K562 (cell line): ENCODE measurements at regions not wholly inside any gene's neighbourhood (a gene's known extent, or its start where the extent isn't known, plus 50 kb on each side); places are given as distances from the start of the nearest gene placed in this dataset.

Experiments
- ATAC-seq: fragments of 200-7000 bp; cut with Tn5 transposase; 3 replicates; pipeline ENCODE4 v1.9.1; 2020; ENCODE audit warnings: moderate library complexity
- BruUV-seq: library from RNA; stranded (reverse); fragments of 400-500 nt; replicated peaks from 2 replicates; lab custom pipeline; 2021; lab: Mats Ljungman, UMichigan
- CTCF ChIA-PET: fragments of 300-600 bp; formaldehyde crosslinking; extraction: SDS; loops from one replicate; lab custom pipeline; 2021; ENCODE audit warnings: low intra/inter-chr PET ratio; lab: Yijun Ruan, JAX
- POLR2A ChIA-PET: fragments of 300-600, 350-650 bp; sonication (Branson Sonifier 250); formaldehyde crosslinking; extraction: SDS; loops from one replicate; lab custom pipeline; 2021; ENCODE audit warnings: antibody characterized with exemption, inconsistent platforms; lab: Yijun Ruan, JAX
- DNase-seq, 4 experiments: peaks; one replicate each; pipeline versions ENCODE4 v3.0.0 to v3.0.0-alpha.2; 2011 to 2018; ENCODE audit warnings: low spot score in 3 of 4, mixed read lengths in 3 of 4; ENCODE audit errors: extremely low read depth in 1 of 4
- FAIRE-seq: peaks from 2 replicates; lab custom pipeline; 2011; peaks lifted over from hg19 to GRCh38; lab: Jason Lieb, UNC
- H2AFZ ChIP-seq: 2 replicates; pipeline ENCODE4 v1.6.0; 2011; ENCODE audit warnings: low read depth, low read length, control low read depth, inconsistent platforms
- H3K27ac ChIP-seq: fragments of 200-600 bp; 3 replicates; pipeline ENCODE4 v1.8.0; 2011; ENCODE audit warnings: low read depth, mild to moderate bottlenecking, control low read depth, inconsistent platforms, low read length, moderate library complexity, mixed read lengths; ENCODE audit errors: extremely low read depth
- H3K27me3 ChIP-seq, 2 experiments: fragments of 300-600 bp in 1 of 2; 2 replicates in 1 of 2; 3 replicates in 1 of 2; pipeline versions ENCODE4 v1.6.0 to v1.8.0; 2011; ENCODE audit warnings: inconsistent platforms in 2 of 2, low read length in 2 of 2, mild to moderate bottlenecking in 1 of 2, mixed read lengths in 1 of 2, moderate library complexity in 1 of 2; ENCODE audit not compliant: control insufficient read depth in 2 of 2, insufficient read depth in 2 of 2
- H3K36me3 ChIP-seq: fragments of 300-600 bp; 3 replicates; pipeline ENCODE4 v1.8.0; 2011; ENCODE audit warnings: mild to moderate bottlenecking, low read length, inconsistent platforms; ENCODE audit not compliant: control insufficient read depth, insufficient read depth
- H3K4me1 ChIP-seq, 2 experiments: fragments of 200-600 bp in 1 of 2; replicated peaks in 1 of 2; 2 replicates in 1 of 2; 3 replicates in 1 of 2; pipeline versions ENCODE4 v1.5.1 to v1.8.0; 2011; ENCODE audit warnings: inconsistent platforms in 2 of 2, low read length in 2 of 2, mild to moderate bottlenecking in 1 of 2, mixed read lengths in 1 of 2, moderate library complexity in 1 of 2; ENCODE audit not compliant: control insufficient read depth in 2 of 2, insufficient read depth in 2 of 2
- H3K4me2 ChIP-seq: 2 replicates; pipeline ENCODE4 v1.6.1; 2011; ENCODE audit warnings: low read length, control low read depth, inconsistent platforms, mixed read lengths; ENCODE audit not compliant: insufficient read depth
- H3K4me3 ChIP-seq: fragments of 200-600 bp; sonication (generic), shearing (Covaris generic); 2 replicates; pipeline ENCODE4 v1.5.1; 2016; ENCODE audit warnings: control low read depth, inconsistent platforms
- H3K79me2 ChIP-seq: fragments of 200-600 bp; 3 replicates; pipeline ENCODE4 v1.8.0; 2011; ENCODE audit warnings: low read length, inconsistent platforms; ENCODE audit not compliant: control insufficient read depth, insufficient read depth
- H3K9ac ChIP-seq, 2 experiments: 2 replicates each; pipeline versions ENCODE4 v1.6.0 to v1.6.1; 2011; ENCODE audit warnings: low read depth in 2 of 2, low read length in 2 of 2, control low read depth in 1 of 2, inconsistent platforms in 1 of 2, mild to moderate bottlenecking in 1 of 2, mixed read lengths in 1 of 2; ENCODE audit not compliant: insufficient read depth in 1 of 2
- H3K9me1 ChIP-seq: one replicate; pipeline ENCODE4 v1.6.0; 2011; ENCODE audit warnings: inconsistent platforms, mild to moderate bottlenecking, low read length, moderate library complexity; ENCODE audit not compliant: control insufficient read depth, insufficient read depth
- H3K9me3 ChIP-seq: replicated peaks from 2 replicates; pipeline ENCODE4 v1.5.1; 2011; ENCODE audit warnings: low read depth, low read length, inconsistent platforms; ENCODE audit not compliant: control insufficient read depth, insufficient read depth
- H4K20me1 ChIP-seq: replicated peaks from 2 replicates; pipeline ENCODE4 v1.6.1; 2011; ENCODE audit warnings: low read length, inconsistent platforms, mixed read lengths; ENCODE audit not compliant: control insufficient read depth, insufficient read depth
- ARID4B ChIP-seq: sonication (generic); formaldehyde crosslinking; IDR thresholded peaks from 2 replicates; pipeline ENCODE4 v1.8.0; 2022; ENCODE audit warnings: mild to moderate bottlenecking, missing genetic modification reagents
- ATF4 ChIP-seq: fragments of 450-650 bp; formaldehyde crosslinking; IDR thresholded peaks from 2 replicates; pipeline ENCODE4 v1.4.0; 2022; ENCODE audit warnings: mild to moderate bottlenecking, moderate library complexity
- CBX1 ChIP-seq: sonication (generic); IDR thresholded peaks from 2 replicates; pipeline ENCODE4 v1.6.1; 2016; ENCODE audit warnings: antibody characterized with exemption, low read depth, mild to moderate bottlenecking
- CC2D1A ChIP-seq: fragments of 450-650 bp; IDR thresholded peaks from 2 replicates; pipeline ENCODE4 v1.6.1; 2017; ENCODE audit warnings: mild to moderate bottlenecking
- ETV5 ChIP-seq: sonication (generic); formaldehyde crosslinking; IDR thresholded peaks from 2 replicates; pipeline ENCODE4 v1.4.0; 2020; ENCODE audit warnings: low read depth, mild to moderate bottlenecking, missing genetic modification reagents
- GATAD2A ChIP-seq: fragments of 450-650 bp; IDR thresholded peaks from 2 replicates; pipeline ENCODE4 v1.6.1; 2017
- KDM5B ChIP-seq: fragments of 200-600 bp; sonication (generic); IDR thresholded peaks from 2 replicates; pipeline ENCODE4 v1.6.1; 2012; ENCODE audit warnings: low read depth, mild to moderate bottlenecking, moderate library complexity, low read length, control low read depth, inconsistent platforms; ENCODE audit not compliant: insufficient replicate concordance
- KLF10 ChIP-seq: fragments of 250-450 bp; sonication (Bioruptor Pico); IDR thresholded peaks from 2 replicates; pipeline ENCODE4 v1.6.1; 2021; ENCODE audit warnings: matching md5 sums
- TFE3 ChIP-seq: fragments of 450-650 bp; formaldehyde crosslinking; IDR thresholded peaks from 2 replicates; pipeline ENCODE4 v1.4.0; 2020; ENCODE audit warnings: mild to moderate bottlenecking, mixed read lengths
- ZNF197 ChIP-seq: fragments of 200-800 bp; sonication (Bioruptor generic); IDR thresholded peaks from 2 replicates; pipeline ENCODE4 v1.6.1; 2016; ENCODE audit warnings: low read depth, missing genetic modification characterization, missing compliant biosample characterization
- ZNF639 ChIP-seq, 2 experiments: fragments of 200-800 bp in 1 of 2; sonication (Bioruptor generic) in 1 of 2; sonication (generic) in 1 of 2; formaldehyde crosslinking in 1 of 2; IDR thresholded peaks in 1 of 2; conservative IDR thresholded peaks in 1 of 2; 2 replicates each; pipeline versions ENCODE4 v1.5.0 to v1.6.1; 2016 to 2020; ENCODE audit warnings: missing compliant biosample characterization in 1 of 2, missing genetic modification characterization in 1 of 2, missing genetic modification reagents in 1 of 2
- ZNF668 ChIP-seq: fragments of 250-450 bp; sonication (Bioruptor Pico); IDR thresholded peaks from 2 replicates; pipeline ENCODE4 v1.8.0; 2022; ENCODE audit warnings: mild to moderate bottlenecking, inconsistent platforms
- WGBS: fragments of 100-300 bp; shearing (Covaris generic); methylation state at CpG from one replicate; pipeline ENCODE4 v1.1.6; 2016; ENCODE audit warnings: low coverage, mixed read lengths; ENCODE audit not compliant: insufficient coverage; ENCODE audit errors: missing lambda C conversion rate; 5-methylcytosine and 5-hydroxymethylcytosine counted together
- in situ Hi-C: fragments of 300-500 bp; cut with MboI; formaldehyde crosslinking; loops from 4 replicates; pipeline ENCODE4 v1.15.0; 2018; ENCODE audit warnings: inconsistent platforms, mixed read lengths
- intact Hi-C: fragments of 100-400 bp; cut with micrococcal nuclease; formaldehyde crosslinking; loops from 2 replicates; pipeline ENCODE4 v1.14.2; 2022

- TF ChIP-seq ARID4B, result no peak
Measured at GRCh38 chr2:30331869-30332268, 100.5 kb downstream of the LBH start (continued).

GRCh38 chr2:30332791-30333453 lies 101.6 kb downstream of the LBH start:
- CTCF ChIA-PET, result no interaction called here
- WGBS, result 15% methylated on average over 4 of the region's 4 CpGs
- Histone ChIP-seq H3K4me3 (no peak overlapping the region), H3K9me1 (no peaks in the 10 kb centered on the region), H3K9ac (no peak overlapping the region), H4K20me1 (no peaks in the 10 kb centered on the region), H3K36me3 (no peaks in the 10 kb centered on the region), H3K4me2 (no peak overlapping the region), H3K79me2 (no peaks in the 10 kb centered on the region), H3K27ac (no peak overlapping the region), H3K9me3 (0 out of 2 replicates have a peak, but pooled peaks cover 5% of the 10 kb centered on the region), H2AFZ (0 out of 2 replicates have a peak overlapping the region, but pooled peaks have one; percentile 15), H3K27me3 (peaks cover 3 to 22% of the 10 kb centered on the region in 2 experiments; a peak in 3 of 5 replicates), H3K4me1 (peaks cover 0 to 3% of the 10 kb centered on the region in 2 experiments; a peak in 2 of 5 replicates)
- POLR2A ChIA-PET, result interaction anchor here (0.6 to 0.7 kb wide), 2 partner anchors 11 to 66 kb away, joined by 3 to 4 read pairs; no protein-coding TSS in a partner anchor
- ATAC-seq, result no peak
- in situ Hi-C loops (no loop called here), intact Hi-C loops (no loop called here)
- no peak for DNase-seq
- FAIRE-seq, result no peak
- BruUV-seq, result no TSS peak
- no peak for TF ChIP-seq KLF10 (CRISPR knock-in tag)
- no peak for TF ChIP-seq GATAD2A
- no peak for TF ChIP-seq ZNF197 (CRISPR knock-in tag)
- no peak for TF ChIP-seq CBX1
- no peak for TF ChIP-seq TFE3
- no peak for TF ChIP-seq ETV5 (CRISPR knock-in tag)
- no peak for TF ChIP-seq ATF4 (CRISPR knock-in tag)
- no peak for TF ChIP-seq ZNF668
- TF ChIP-seq CC2D1A, result no peak
- no peak for TF ChIP-seq ZNF639 (CRISPR knock-in tag; conservative IDR thresholded peaks at IDR 0.05 in 1 of 2, IDR thresholded peaks at IDR 0.05 in 1 of 2)
- no peak for TF ChIP-seq KDM5B
